ENCODE measurements at regions not wholly inside any gene's neighbourhood (a gene's known extent, or its start where the extent isn't known, plus 50 kb on each side); places are given as distances from the start of the nearest gene placed in this dataset.

DNA sequence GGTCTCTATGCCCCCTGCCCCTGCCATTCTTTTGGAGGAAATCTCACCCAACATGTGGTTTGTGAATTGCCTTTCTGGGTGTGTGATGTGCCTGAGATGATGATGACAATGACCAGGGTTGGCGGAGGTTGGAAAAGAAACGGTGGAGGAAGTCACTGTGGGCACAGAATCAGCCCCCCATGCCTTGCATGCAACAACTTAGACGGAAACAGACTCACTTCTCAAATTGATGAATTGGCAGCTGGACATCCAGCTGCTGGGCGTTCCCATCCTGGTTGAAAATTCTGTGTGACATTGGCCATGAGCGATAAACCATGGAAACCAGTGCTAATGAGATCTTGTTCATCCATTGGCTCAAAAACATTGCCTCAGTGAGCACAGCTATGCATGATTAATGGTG, 95.8 kb upstream of the LY86 start:
- TF ChIP-seq, protein P1, sequence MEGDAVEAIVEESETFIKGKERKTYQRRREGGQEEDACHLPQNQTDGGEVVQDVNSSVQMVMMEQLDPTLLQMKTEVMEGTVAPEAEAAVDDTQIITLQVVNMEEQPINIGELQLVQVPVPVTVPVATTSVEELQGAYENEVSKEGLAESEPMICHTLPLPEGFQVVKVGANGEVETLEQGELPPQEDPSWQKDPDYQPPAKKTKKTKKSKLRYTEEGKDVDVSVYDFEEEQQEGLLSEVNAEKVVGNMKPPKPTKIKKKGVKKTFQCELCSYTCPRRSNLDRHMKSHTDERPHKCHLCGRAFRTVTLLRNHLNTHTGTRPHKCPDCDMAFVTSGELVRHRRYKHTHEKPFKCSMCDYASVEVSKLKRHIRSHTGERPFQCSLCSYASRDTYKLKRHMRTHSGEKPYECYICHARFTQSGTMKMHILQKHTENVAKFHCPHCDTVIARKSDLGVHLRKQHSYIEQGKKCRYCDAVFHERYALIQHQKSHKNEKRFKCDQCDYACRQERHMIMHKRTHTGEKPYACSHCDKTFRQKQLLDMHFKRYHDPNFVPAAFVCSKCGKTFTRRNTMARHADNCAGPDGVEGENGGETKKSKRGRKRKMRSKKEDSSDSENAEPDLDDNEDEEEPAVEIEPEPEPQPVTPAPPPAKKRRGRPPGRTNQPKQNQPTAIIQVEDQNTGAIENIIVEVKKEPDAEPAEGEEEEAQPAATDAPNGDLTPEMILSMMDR (IDR thresholded peaks at IDR 0.05) = no peak
- TF ChIP-seq POLR2A (IDR thresholded peaks at IDR 0.05) = no peak
